Neural cell (in vitro differentiated cells): ENCODE measurements at regions not wholly inside any gene's neighbourhood (a gene's known extent, or its start where the extent isn't known, plus 50 kb on each side); places are given as distances from the start of the nearest gene placed in this dataset.
"Not testable (repeated sequence)": the region's sequence is repeated elsewhere in the genome, so short reads cannot be mapped to it uniquely, and the experiment has no call there.

Source experiments
- H2AFZ ChIP-seq: fragments of 200-600, 300-800 bp; sonication (generic), shearing (Covaris generic); 2 replicates; pipeline ENCODE4 v1.6.0; 2014; ENCODE audit warnings: low read depth, mild to moderate bottlenecking, antibody characterized with exemption, low read length, moderate library complexity
- H3F3A ChIP-seq: fragments of 200-600 bp; shearing (Covaris generic); 2 replicates; pipeline ENCODE4 v1.6.1; 2016; ENCODE audit warnings: mild to moderate bottlenecking, moderate library complexity, mixed read lengths, antibody characterized with exemption, low read length; ENCODE audit not compliant: insufficient read depth, poor library complexity, severe bottlenecking
- H3K27ac ChIP-seq: fragments of 200-600, 300-800 bp; sonication (generic), shearing (Covaris generic); 2 replicates; pipeline ENCODE4 v1.5.1; 2014; ENCODE audit warnings: mild to moderate bottlenecking, low read length, moderate library complexity
- H3K27me3 ChIP-seq: fragments of 300-800, 200-600 bp; sonication (generic), shearing (Covaris generic); 2 replicates; pipeline ENCODE4 v1.6.0; 2014; ENCODE audit warnings: mild to moderate bottlenecking, low read depth, low read length, moderate library complexity; ENCODE audit not compliant: insufficient read depth
- H3K36me3 ChIP-seq: fragments of 300-800, 200-600 bp; sonication (generic), shearing (Covaris generic); 2 replicates; pipeline ENCODE4 v1.5.1; 2014; ENCODE audit warnings: mild to moderate bottlenecking, antibody characterized with exemption, low read length, moderate library complexity; ENCODE audit not compliant: insufficient read depth
- H3K4me2 ChIP-seq: fragments of 300-800, 200-600 bp; sonication (generic), shearing (Covaris generic); 2 replicates; pipeline ENCODE4 v1.6.0; 2014; ENCODE audit warnings: mild to moderate bottlenecking, low read length
- H3K4me3 ChIP-seq: fragments of 300-800, 200-600 bp; sonication (generic), shearing (Covaris generic); 2 replicates; pipeline ENCODE4 v1.5.1; 2014; ENCODE audit warnings: mild to moderate bottlenecking, low read length, moderate library complexity
- H3K79me2 ChIP-seq: fragments of 200-600 bp; shearing (Covaris generic); replicated peaks from 2 replicates; pipeline ENCODE4 v1.6.0; 2014; ENCODE audit warnings: mild to moderate bottlenecking, low read length, moderate library complexity; ENCODE audit not compliant: insufficient read depth
- H3K9ac ChIP-seq: fragments of 300-800, 200-600 bp; sonication (generic), shearing (Covaris generic); 2 replicates; pipeline ENCODE4 v1.6.1; 2016; ENCODE audit warnings: mild to moderate bottlenecking, low read length, mixed read lengths
- H3K9me2 ChIP-seq: fragments of 200-600 bp; shearing (Covaris generic); 2 replicates; pipeline ENCODE4 v1.6.1; 2016; ENCODE audit warnings: mild to moderate bottlenecking, low read length, mixed read lengths; ENCODE audit not compliant: insufficient read depth
- H3K9me3 ChIP-seq: fragments of 200-600, 300-800 bp; sonication (generic), shearing (Covaris generic); 2 replicates; pipeline ENCODE4 v1.6.1; 2016; ENCODE audit warnings: mild to moderate bottlenecking, mixed run types, low read length, moderate library complexity, mixed read lengths
- H4K20me1 ChIP-seq: fragments of 200-600 bp; shearing (Covaris generic); 2 replicates; pipeline ENCODE4 v1.6.1; 2016; ENCODE audit warnings: mild to moderate bottlenecking, mixed run types; ENCODE audit not compliant: insufficient read depth
- EP300 ChIP-seq: fragments of 450-650 bp; conservative IDR thresholded peaks from 2 replicates; pipeline ENCODE4 v1.6.1; 2014; ENCODE audit warnings: antibody characterized with exemption, mild to moderate bottlenecking, moderate library complexity; ENCODE audit not compliant: poor library complexity, severe bottlenecking
- EZH2 ChIP-seq: fragments of 200-600, 300-800 bp; shearing (Covaris generic), sonication (generic); IDR thresholded peaks from 2 replicates; pipeline ENCODE4 v1.6.1; 2014; ENCODE audit warnings: antibody characterized with exemption, low read length, borderline replicate concordance, mild to moderate bottlenecking; ENCODE audit not compliant: insufficient read depth, poor library complexity, severe bottlenecking
- MXI1 ChIP-seq: fragments of 450-650 bp; conservative IDR thresholded peaks from 2 replicates; pipeline ENCODE4 v1.6.1; 2014; ENCODE audit warnings: antibody characterized with exemption, mild to moderate bottlenecking; ENCODE audit not compliant: poor library complexity, severe bottlenecking
- POLR2AphosphoS5 ChIP-seq: IDR thresholded peaks from 2 replicates; pipeline ENCODE4 v1.6.1; 2012
- RAD21 ChIP-seq: fragments of 450-650 bp; conservative IDR thresholded peaks from 2 replicates; pipeline ENCODE4 v1.6.1; 2014; ENCODE audit warnings: antibody characterized with exemption, mild to moderate bottlenecking, moderate library complexity
- SMC3 ChIP-seq: fragments of 450-650 bp; conservative IDR thresholded peaks from 2 replicates; pipeline ENCODE4 v1.6.1; 2014; ENCODE audit warnings: antibody characterized with exemption, mild to moderate bottlenecking, moderate library complexity; ENCODE audit not compliant: poor library complexity
- TAF1 ChIP-seq: IDR thresholded peaks from 2 replicates; pipeline ENCODE4 v1.6.1; 2012; ENCODE audit warnings: low read depth
- TF ChIP-seq, protein P1 (sequence below): IDR thresholded peaks from 2 replicates; pipeline ENCODE4 v1.6.1; 2012; ENCODE audit warnings: borderline replicate concordance
- TF ChIP-seq, protein P2 (sequence below): fragments of 450-650 bp; IDR thresholded peaks from 2 replicates; pipeline ENCODE4 v1.5.1; 2014; ENCODE audit warnings: antibody characterized with exemption, mild to moderate bottlenecking, moderate library complexity; ENCODE audit not compliant: poor library complexity, severe bottlenecking

- Histone ChIP-seq H3K27me3 (no peaks in the 10 kb centered on the region), H3K36me3 (no peaks in the 10 kb centered on the region), H3K4me2 (no peak overlapping the region), H3K9me2 (no peaks in the 10 kb centered on the region), H3K27ac (no peak overlapping the region), H3K9me3 (no peaks in the 10 kb centered on the region), H3F3A (peaks cover 6% of the 10 kb centered on the region), H3K4me3 (no peak overlapping the region), H3K9ac (no peak overlapping the region), H3K79me2 (no peaks in the 10 kb centered on the region), H4K20me1 (no peaks in the 10 kb centered on the region), H2AFZ (no peak overlapping the region)
- TF ChIP-seq POLR2AphosphoS5: no peak
- TF ChIP-seq EZH2: no peak
- TF ChIP-seq TAF1: no peak
- TF ChIP-seq SMC3: no peak
- no peak for TF ChIP-seq MXI1
- no peak for TF ChIP-seq RAD21
- no peak for TF ChIP-seq EP300
- TF ChIP-seq, protein P1, sequence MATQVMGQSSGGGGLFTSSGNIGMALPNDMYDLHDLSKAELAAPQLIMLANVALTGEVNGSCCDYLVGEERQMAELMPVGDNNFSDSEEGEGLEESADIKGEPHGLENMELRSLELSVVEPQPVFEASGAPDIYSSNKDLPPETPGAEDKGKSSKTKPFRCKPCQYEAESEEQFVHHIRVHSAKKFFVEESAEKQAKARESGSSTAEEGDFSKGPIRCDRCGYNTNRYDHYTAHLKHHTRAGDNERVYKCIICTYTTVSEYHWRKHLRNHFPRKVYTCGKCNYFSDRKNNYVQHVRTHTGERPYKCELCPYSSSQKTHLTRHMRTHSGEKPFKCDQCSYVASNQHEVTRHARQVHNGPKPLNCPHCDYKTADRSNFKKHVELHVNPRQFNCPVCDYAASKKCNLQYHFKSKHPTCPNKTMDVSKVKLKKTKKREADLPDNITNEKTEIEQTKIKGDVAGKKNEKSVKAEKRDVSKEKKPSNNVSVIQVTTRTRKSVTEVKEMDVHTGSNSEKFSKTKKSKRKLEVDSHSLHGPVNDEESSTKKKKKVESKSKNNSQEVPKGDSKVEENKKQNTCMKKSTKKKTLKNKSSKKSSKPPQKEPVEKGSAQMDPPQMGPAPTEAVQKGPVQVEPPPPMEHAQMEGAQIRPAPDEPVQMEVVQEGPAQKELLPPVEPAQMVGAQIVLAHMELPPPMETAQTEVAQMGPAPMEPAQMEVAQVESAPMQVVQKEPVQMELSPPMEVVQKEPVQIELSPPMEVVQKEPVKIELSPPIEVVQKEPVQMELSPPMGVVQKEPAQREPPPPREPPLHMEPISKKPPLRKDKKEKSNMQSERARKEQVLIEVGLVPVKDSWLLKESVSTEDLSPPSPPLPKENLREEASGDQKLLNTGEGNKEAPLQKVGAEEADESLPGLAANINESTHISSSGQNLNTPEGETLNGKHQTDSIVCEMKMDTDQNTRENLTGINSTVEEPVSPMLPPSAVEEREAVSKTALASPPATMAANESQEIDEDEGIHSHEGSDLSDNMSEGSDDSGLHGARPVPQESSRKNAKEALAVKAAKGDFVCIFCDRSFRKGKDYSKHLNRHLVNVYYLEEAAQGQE: no peak
- TF ChIP-seq, protein P2, sequence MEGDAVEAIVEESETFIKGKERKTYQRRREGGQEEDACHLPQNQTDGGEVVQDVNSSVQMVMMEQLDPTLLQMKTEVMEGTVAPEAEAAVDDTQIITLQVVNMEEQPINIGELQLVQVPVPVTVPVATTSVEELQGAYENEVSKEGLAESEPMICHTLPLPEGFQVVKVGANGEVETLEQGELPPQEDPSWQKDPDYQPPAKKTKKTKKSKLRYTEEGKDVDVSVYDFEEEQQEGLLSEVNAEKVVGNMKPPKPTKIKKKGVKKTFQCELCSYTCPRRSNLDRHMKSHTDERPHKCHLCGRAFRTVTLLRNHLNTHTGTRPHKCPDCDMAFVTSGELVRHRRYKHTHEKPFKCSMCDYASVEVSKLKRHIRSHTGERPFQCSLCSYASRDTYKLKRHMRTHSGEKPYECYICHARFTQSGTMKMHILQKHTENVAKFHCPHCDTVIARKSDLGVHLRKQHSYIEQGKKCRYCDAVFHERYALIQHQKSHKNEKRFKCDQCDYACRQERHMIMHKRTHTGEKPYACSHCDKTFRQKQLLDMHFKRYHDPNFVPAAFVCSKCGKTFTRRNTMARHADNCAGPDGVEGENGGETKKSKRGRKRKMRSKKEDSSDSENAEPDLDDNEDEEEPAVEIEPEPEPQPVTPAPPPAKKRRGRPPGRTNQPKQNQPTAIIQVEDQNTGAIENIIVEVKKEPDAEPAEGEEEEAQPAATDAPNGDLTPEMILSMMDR: no peak
Measured at GRCh38 chr10:124149189-124150042, 56.0 kb upstream of the CHST15 start.

- not testable (repeated sequence) for H3K9ac ChIP-seq, H3K79me2 ChIP-seq, H4K20me1 ChIP-seq, H3K4me3 ChIP-seq, H3F3A ChIP-seq, H3K27ac ChIP-seq, H3K9me2 ChIP-seq, H3K9me3 ChIP-seq, H3K4me2 ChIP-seq, H3K36me3 ChIP-seq, H2AFZ ChIP-seq, H3K27me3 ChIP-seq
Measured at GRCh38 chr10:124148509-124149188, 55.3 kb upstream of the CHST15 start.
